ENCODE measurements at regions not wholly inside any gene's neighbourhood (a gene's known extent, or its start where the extent isn't known, plus 50 kb on each side); places are given as distances from the start of the nearest gene placed in this dataset.
A peak's percentile ranks its signal among the peaks of the same experiment; 100 is the strongest.

DNA sequence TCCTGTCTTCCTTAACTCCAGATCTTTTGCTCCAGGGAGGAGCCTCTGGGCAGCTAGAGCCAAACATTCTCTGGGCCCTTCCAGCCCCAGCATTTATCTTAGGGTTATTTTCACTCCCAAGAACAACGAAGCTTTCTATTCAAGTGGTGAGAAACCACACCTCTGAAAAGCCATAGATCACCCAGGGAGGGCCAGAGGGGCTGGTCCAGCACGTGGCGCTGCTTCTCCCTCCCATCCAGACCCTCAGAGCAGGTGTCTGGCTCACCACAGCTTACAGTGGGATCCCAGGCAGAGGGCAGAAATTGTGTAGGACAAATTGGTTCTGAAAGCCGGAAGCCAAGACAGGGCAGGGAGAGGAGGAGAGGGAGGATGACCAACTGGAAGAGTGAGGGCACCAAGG lies 74.0 kb upstream of the PKDCC start:
- DNase-seq (ENCODE audit: extremely low spot score, unreplicated experiment): no peak
- Mint-ChIP-seq H3K27ac (ENCODE audit: unreplicated experiment) (no peak overlapping the region), H3K27me3 (ENCODE audit: unreplicated experiment) (no peaks in the 10 kb centered on the region), H3K36me3 (ENCODE audit: unreplicated experiment) (no peaks in the 10 kb centered on the region), H3K4me1 (ENCODE audit: unreplicated experiment) (peaks cover 2% of the 10 kb centered on the region), H3K4me3 (ENCODE audit: unreplicated experiment) (no peak overlapping the region), H3K9me3 (ENCODE audit: unreplicated experiment) (no peaks in the 10 kb centered on the region)
- no peak for TF ChIP-seq CTCF (IDR thresholded peaks at IDR 0.05)

DNA sequence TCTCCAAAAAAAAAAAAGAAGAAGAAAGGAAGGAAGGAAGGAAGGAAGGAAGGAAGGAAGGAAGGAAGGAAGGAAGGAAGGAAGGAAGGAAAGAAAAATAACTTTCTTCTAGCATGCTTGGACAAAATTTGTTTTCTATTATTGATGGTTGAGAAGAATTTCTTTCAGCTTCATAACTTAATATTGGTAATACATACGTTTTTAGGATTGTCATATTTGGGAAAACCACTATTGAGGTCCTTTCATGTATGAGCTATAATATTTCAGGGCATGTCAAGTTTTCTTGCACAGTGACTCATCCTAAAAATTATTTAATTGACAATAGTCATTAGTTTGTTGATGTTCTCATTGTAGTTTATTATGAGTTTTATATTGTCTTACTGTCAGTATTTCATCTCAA lies 66.4 kb upstream of the PKDCC start:
- DNase-seq (ENCODE audit: extremely low spot score, unreplicated experiment): no peak
- Mint-ChIP-seq H3K4me1 (ENCODE audit: unreplicated experiment) (peaks cover 3% of the 10 kb centered on the region), H3K27me3 (ENCODE audit: unreplicated experiment) (no peaks in the 10 kb centered on the region), H3K36me3 (ENCODE audit: unreplicated experiment) (no peaks in the 10 kb centered on the region), H3K4me3 (ENCODE audit: unreplicated experiment) (no peak overlapping the region), H3K27ac (ENCODE audit: unreplicated experiment) (no peak overlapping the region), H3K9me3 (ENCODE audit: unreplicated experiment) (no peaks in the 10 kb centered on the region)
- TF ChIP-seq CTCF (IDR thresholded peaks at IDR 0.05): no peak

DNA sequence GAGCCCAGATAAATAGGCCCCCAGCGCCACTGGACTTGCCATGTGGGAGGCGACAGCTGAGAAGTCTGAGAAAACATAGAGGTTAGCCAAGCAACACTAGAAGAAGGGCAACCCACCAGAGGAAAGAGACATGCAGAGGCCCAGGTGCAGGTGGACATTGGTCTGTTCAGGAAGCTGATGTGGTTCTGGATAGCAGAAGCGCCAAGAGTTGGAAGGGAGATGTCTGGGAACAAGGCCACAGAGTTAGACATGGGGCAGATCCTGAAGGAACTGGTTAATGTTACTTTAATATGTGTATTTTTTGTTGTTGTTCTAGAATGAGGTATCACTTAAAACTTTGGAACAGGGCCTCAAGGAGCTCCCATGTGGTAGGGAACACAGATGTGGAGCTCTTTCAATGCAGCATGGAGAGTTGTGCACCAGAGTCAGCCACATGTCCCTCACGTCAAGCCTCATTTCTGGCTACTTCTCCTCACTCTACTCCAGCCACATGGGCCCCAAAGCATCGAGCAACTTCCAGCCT lies 62.2 kb upstream of the PKDCC start:
- Mint-ChIP-seq H3K36me3 (ENCODE audit: unreplicated experiment) (no peaks in the 10 kb centered on the region), H3K4me3 (ENCODE audit: unreplicated experiment) (no peak overlapping the region), H3K4me1 (ENCODE audit: unreplicated experiment) (peaks cover 24% of the 10 kb centered on the region), H3K27me3 (ENCODE audit: unreplicated experiment) (no peaks in the 10 kb centered on the region), H3K27ac (ENCODE audit: unreplicated experiment) (no peak overlapping the region), H3K9me3 (ENCODE audit: unreplicated experiment) (no peaks in the 10 kb centered on the region)
- no peak for TF ChIP-seq CTCF (IDR thresholded peaks at IDR 0.05)
- DNase-seq (ENCODE audit: extremely low spot score, unreplicated experiment): no peak

DNA sequence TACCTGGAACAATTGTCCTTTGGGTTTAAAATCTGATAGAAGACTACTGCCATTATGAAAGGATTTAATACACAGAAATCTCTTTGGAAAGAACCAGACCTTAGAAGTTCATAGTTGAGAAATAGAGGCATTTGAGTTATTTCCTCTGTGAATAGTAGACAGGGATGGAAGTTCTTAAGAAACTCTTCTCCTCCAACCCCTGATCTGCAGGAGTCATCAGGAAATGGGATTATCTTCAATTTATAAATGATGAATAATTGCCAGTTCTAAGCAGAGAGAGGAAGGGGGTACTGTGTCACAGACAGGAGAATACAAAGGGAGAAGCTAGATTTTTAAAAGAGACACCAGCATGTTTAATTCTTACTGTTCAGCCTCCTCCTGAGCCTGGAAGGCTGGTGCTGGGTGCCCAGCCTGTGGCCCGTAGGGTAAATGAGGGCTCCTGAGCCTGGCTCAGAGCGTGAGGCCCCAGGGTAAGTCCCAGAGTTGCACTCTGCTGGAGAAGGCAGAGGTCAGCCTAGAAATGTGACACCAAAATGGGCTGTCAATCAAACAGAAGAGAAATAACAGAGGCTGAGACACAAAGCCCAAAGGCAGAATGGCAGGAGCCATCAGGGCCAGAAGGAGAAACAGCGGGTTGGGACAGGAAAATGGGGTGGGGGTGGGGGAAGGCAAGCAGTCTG lies 58.2 kb upstream of the PKDCC start:
- peaks cover 40% of the 10 kb centered on the region for H3K4me1 Mint-ChIP-seq (ENCODE audit: unreplicated experiment)

More for the DNA sequence above, 58.2 kb upstream of the PKDCC start:
- Mint-ChIP-seq H3K4me3 (ENCODE audit: unreplicated experiment) (peak overlapping the region; percentile 11), H3K27me3 (ENCODE audit: unreplicated experiment) (no peaks in the 10 kb centered on the region), H3K27ac (ENCODE audit: unreplicated experiment) (peak overlapping the region; percentile 83), H3K36me3 (ENCODE audit: unreplicated experiment) (no peaks in the 10 kb centered on the region), H3K9me3 (ENCODE audit: unreplicated experiment) (no peaks in the 10 kb centered on the region)
- no peak for TF ChIP-seq CTCF (IDR thresholded peaks at IDR 0.05)
- no peak for DNase-seq (ENCODE audit: extremely low spot score, unreplicated experiment)
